ENCODE measurements at regions not wholly inside any gene's neighbourhood (a gene's known extent, or its start where the extent isn't known, plus 50 kb on each side); places are given as distances from the start of the nearest gene placed in this dataset.

- DNase-seq (ENCODE audit: low read depth, low spot score) = no peak
Measured at GRCh38 chr6:98131290-98131990, 702.9 kb upstream of the POU3F2 start.

- no peak for DNase-seq (ENCODE audit: low read depth, low spot score)
Measured at GRCh38 chr6:98136333-98136732, 698.0 kb upstream of the POU3F2 start.

GRCh38 chr6:98137391-98137790 lies 697.0 kb upstream of the POU3F2 start:
- DNase-seq (ENCODE audit: low read depth, low spot score) = peak; percentile 31

GRCh38 chr6:98142839-98143238 lies 691.5 kb upstream of the POU3F2 start:
- no peak for DNase-seq (ENCODE audit: low read depth, low spot score)

- DNase-seq (ENCODE audit: low read depth, low spot score) = no peak
Measured at GRCh38 chr6:98146656-98147055, 687.7 kb upstream of the POU3F2 start.

- no peak for DNase-seq (ENCODE audit: low read depth, low spot score)
Measured at GRCh38 chr6:98156580-98156979, 677.8 kb upstream of the POU3F2 start.

GRCh38 chr6:98179606-98180005 lies 654.8 kb upstream of the POU3F2 start:
- no peak for DNase-seq (ENCODE audit: low read depth, low spot score)

- DNase-seq (ENCODE audit: low read depth, low spot score) = no peak
Measured at GRCh38 chr6:98200084-98200483, 634.3 kb upstream of the POU3F2 start.

- DNase-seq (ENCODE audit: low read depth, low spot score) = peak; percentile 6
Measured at GRCh38 chr6:98203170-98203806, 631.1 kb upstream of the POU3F2 start.

GRCh38 chr6:98212468-98212867 lies 621.9 kb upstream of the POU3F2 start:
- DNase-seq (ENCODE audit: low read depth, low spot score) = no peak

- DNase-seq (ENCODE audit: low read depth, low spot score) = no peak
Measured at GRCh38 chr6:98215531-98215930, 618.8 kb upstream of the POU3F2 start.

GRCh38 chr6:98230250-98230649 lies 604.1 kb upstream of the POU3F2 start:
- DNase-seq (ENCODE audit: low read depth, low spot score) = no peak

GRCh38 chr6:98239057-98239456 lies 595.3 kb upstream of the POU3F2 start:
- DNase-seq (ENCODE audit: low read depth, low spot score) = no peak

GRCh38 chr6:98241630-98242029 lies 592.7 kb upstream of the POU3F2 start:
- DNase-seq (ENCODE audit: low read depth, low spot score) = no peak

- no peak for DNase-seq (ENCODE audit: low read depth, low spot score)
Measured at GRCh38 chr6:98254624-98255023, 579.8 kb upstream of the POU3F2 start.

- DNase-seq (ENCODE audit: low read depth, low spot score) = no peak
Measured at GRCh38 chr6:98260382-98260781, 574.0 kb upstream of the POU3F2 start.

- no peak for DNase-seq (ENCODE audit: low read depth, low spot score)
Measured at GRCh38 chr6:98272060-98272459, 562.3 kb upstream of the POU3F2 start.

- no peak for DNase-seq (ENCODE audit: low read depth, low spot score)
Measured at GRCh38 chr6:98274691-98275090, 559.7 kb upstream of the POU3F2 start.

GRCh38 chr6:98280492-98280891 lies 553.9 kb upstream of the POU3F2 start:
- no peak for DNase-seq (ENCODE audit: low read depth, low spot score)

GRCh38 chr6:98286620-98287019 lies 547.8 kb upstream of the POU3F2 start:
- DNase-seq (ENCODE audit: low read depth, low spot score) = no peak

- DNase-seq (ENCODE audit: low read depth, low spot score) = no peak
Measured at GRCh38 chr6:98287876-98288275, 546.5 kb upstream of the POU3F2 start.

GRCh38 chr6:98292810-98293209 lies 541.6 kb upstream of the POU3F2 start:
- no peak for DNase-seq (ENCODE audit: low read depth, low spot score)

GRCh38 chr6:98295515-98296175 lies 538.7 kb upstream of the POU3F2 start:
- peak; percentile 24 for DNase-seq (ENCODE audit: low read depth, low spot score)
